Dermis blood vessel endothelial cell (primary cell): ENCODE measurements at regions not wholly inside any gene's neighbourhood (a gene's known extent, or its start where the extent isn't known, plus 50 kb on each side); places are given as distances from the start of the nearest gene placed in this dataset.

ENCODE experiments used
- DNase-seq: peaks from one replicate; pipeline ENCODE4 v3.0.0; 2010

- DNase-seq, result no peak
These were observed 117.1 kb upstream of the TUT7 start for GRCh38 chr9:86471171-86471815.

- DNase-seq, result no peak
These were observed 116.1 kb upstream of the TUT7 start for GRCh38 chr9:86470326-86470725.

- DNase-seq, result no peak
These were observed 115.5 kb upstream of the TUT7 start for GRCh38 chr9:86469476-86470250.

DNA sequence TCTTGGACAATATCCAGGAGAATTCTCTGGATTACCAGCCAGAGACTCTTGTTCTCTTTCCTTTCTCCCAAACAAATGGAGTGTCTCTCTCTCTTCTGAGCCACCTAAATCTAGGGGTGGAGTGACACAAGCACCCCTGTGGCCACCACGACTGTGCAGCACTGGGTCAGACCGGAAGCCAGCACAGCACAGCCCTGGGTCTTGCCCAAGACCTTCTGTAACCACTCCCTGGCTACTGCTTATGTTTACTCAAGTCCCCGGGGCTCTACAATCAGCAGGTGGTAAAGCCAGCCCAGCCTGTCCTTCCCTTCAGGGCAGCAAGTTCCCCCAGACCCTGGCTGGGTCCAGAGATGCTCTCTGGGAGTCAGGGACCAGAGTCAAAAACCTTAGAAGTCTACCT is 110.0 kb upstream of the TUT7 start:
- no peak for DNase-seq

DNA sequence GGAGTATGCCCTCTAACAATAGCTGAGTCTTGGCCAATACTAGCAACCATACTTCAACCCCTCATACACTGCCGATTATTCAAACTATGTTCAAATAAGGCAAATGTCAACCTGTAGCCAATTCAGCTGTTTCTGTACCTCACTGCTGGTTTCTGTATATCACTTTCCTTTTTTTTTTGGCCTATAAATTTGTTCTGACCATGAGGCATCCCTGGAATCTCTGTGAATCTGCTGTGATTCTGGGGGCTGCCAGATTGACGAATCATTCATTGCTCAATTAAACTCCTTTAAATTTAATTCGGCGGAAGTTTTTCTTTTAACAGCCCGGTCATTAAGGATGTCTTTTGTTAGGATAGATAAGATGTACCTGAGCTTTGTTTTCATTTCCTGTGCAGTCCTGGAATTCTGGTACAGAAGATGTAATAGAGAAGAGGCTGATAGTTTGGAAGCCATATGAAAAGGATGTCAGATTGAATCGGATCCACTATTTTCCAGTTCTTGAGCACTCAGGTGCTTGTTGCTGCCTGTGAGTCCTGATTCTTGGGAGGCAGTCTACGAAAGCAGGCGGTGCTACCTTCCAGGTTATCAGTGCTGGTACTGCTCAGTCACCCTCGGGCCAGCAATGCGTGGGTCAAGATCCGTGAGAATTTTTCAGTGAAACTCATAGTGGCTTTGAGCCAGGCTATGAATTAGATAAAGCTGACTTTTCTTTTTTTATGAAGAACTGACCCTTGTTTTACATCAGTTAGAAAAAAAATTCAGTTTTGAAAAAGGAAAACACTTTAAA is 106.2 kb upstream of the TUT7 start:
- no peak for DNase-seq

GRCh38 chr9:86459599-86460155 is 105.5 kb upstream of the TUT7 start:
- no peak for DNase-seq

DNA sequence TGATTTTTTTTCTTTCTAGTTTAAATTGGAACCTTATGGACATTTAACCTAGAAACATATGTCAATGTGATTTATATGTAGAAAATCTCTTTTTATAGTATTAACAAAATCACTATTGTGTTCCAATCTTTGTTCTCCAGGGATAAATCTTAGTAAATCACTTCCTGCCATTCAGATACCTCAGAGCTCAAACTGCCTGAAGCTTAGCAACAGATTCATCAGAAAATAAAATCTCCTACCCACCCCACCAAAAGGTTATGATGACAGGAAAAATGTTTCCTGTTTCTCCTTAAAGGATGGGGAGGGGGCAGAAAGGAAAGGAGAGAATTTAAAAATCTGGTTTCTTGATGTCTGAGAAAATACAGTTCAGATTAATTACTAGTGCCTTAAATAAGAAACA is 105.0 kb upstream of the TUT7 start:
- peak; percentile 16 for DNase-seq

DNA sequence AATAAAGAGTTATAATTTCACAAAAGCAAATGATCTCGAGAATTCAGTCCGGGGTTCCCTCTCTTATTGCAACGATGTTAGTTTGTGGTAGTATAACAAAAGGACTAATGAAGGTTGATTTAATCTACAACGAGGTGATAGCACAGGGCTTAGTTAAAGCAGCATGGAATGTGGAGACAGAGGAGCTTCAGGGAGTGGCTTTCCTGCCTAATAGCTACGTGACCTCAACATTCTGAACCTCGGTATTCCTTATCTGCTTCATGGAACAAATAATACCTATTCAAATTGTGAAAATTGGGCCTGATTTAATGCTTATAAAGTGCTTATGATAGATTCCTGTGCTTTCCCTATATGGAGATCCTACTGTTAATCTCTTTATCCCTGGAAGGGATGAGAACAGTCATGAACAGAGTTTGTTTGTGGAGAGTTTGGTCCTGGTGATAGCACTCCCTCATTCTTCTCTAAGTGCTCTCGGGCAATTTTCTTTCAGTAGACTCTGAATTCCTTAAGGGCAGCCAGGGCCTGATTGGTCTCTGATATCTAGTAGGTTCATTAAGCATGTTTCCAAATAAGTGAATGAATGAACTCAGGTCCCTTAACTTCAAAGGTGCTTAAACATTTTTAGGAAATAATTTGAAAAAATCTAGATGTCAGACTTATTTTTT is 104.1 kb upstream of the TUT7 start:
- DNase-seq, result no peak

- DNase-seq, result no peak
These were observed 102.2 kb upstream of the TUT7 start for GRCh38 chr9:86456416-86456815.

GRCh38 chr9:86454701-86455615 is 100.7 kb upstream of the TUT7 start:
- DNase-seq, result no peak

GRCh38 chr9:86452201-86452828 is 98.1 kb upstream of the TUT7 start:
- DNase-seq, result no peak

- DNase-seq, result no peak
These were observed 95.0 kb upstream of the TUT7 start for GRCh38 chr9:86449246-86449645.

DNA sequence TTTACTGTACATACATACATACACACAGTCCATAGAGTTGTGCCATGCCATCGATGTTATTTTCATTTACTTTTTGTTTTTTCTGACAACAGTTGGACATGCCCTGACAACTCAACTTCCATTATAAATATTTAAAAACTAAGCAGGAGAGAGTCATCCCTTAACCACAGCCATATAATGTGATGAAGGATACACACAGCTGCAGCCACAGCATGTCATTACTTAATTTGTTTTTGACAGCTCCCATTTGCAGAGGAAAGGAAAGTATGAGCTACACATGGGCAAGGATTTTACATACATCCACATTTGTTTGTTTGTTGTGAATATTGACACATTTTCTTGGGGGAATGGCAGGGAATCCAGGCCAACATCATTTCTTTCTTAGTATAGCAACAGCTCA is 91.5 kb upstream of the TUT7 start:
- no peak for DNase-seq

- DNase-seq, result no peak
These were observed 89.8 kb upstream of the TUT7 start for GRCh38 chr9:86443992-86444391.

DNA sequence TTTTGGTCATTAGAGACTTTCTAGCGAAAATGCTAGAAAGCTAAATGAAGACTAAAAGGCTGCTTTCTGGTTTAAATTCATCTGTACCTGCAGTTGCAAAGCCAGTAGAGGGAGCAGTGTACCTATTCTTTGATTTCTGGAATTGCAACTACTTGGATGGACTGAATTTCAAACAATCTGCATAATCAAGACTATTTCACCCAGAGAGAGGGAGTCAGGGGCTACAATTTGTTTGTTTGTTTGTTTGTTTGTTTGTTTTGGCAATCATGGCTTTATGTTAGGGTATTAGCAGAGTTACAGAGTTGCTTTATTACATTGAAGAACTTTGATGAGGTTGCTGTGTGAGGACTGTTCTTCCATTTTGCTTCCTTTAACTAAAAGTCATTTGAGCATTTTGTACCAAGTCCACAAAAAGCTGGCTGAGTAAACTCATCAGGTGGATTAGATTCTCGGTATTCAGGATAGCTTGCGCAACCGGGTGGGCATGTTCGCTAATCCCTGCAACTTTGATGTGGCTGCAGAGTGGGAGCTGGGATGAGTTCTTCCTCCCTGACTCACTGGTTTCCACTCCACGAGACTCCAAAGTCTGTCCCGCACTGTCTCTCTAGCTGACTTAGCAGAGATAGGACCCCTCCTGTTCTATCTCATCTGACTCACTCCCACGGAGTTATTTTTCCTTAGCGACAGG is 80.0 kb upstream of the TUT7 start:
- peak; percentile 69 for DNase-seq

- DNase-seq, result peak; percentile 13
These were observed 70.2 kb upstream of the TUT7 start for GRCh38 chr9:86424251-86424891.

DNA sequence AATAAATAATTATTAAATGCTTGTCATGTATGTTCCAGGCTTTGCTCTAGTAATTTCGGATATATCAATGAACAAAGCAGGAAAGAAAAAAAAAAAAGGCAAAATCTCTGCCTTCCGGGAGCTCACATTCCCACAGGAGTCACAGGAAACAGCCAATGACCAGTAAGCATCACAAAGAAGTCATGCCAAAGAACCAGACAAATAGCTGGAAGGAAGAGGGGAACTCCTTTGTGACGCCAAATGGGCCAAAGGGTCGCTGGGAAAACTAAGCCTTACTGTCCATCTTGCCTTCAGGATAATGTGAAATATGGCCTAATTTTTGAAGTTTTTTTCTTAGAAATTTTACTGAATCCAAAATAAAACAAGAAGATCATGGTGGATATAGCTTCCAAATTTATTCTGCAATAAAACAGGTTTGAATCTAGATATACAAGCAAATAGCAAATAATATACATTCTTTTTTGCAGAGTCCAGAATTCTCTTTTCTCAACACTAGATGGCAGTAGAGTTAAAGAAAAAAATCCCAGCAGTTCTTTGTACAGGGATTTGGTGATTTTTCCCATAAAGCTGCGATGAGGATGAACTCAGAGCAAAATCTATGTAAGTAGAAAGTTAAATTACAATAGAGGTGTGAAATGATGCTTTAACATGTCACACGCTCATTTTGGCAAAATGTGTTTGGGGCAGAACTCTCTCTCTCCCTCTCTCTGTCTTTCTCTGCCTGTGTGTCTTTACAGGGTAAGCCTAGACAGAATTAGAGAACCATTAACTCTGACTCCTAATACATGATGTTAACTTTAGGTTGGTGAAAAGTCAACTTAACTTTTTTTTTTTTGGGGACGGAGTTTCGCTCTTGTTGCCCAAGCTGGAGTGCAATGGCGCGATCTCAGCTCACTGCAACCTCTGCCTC is 60.0 kb upstream of the TUT7 start:
- DNase-seq, result peak; percentile 50

DNA sequence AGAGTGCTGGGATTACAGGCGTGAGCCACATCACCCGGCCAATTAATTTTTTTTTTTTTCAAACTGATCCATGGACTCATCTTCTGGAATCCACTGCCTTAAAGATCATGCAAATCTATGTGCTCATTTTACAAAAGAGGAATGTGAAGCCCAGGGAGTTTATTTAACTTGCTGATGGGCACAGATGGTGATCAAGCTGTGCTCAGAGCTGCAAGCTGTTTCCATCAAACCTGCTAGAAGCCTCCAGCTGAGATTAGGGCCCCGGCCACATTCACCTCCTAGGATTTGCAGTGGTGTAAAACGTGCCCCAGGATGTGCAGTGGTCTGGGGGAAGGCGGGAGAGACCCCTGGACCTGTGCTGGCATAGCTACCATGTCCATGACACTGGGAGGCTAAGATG is 56.1 kb upstream of the TUT7 start:
- DNase-seq, result no peak

GRCh38 chr9:86408121-86408520 is 53.9 kb upstream of the TUT7 start:
- DNase-seq, result no peak
